C4-2B (cell line): ENCODE measurements at regions not wholly inside any gene's neighbourhood (a gene's known extent, or its start where the extent isn't known, plus 50 kb on each side); places are given as distances from the start of the nearest gene placed in this dataset.

Source experiments
- ZFX ChIP-seq: fragments of 450-650 bp; IDR thresholded peaks from 2 replicates; pipeline ENCODE4 v1.6.1; 2017
- TF ChIP-seq, protein P1 (sequence below): fragments of 450-650 bp; conservative IDR thresholded peaks from 2 replicates; pipeline ENCODE4 v1.5.1; 2017; ENCODE audit warnings: mild to moderate bottlenecking

DNA sequence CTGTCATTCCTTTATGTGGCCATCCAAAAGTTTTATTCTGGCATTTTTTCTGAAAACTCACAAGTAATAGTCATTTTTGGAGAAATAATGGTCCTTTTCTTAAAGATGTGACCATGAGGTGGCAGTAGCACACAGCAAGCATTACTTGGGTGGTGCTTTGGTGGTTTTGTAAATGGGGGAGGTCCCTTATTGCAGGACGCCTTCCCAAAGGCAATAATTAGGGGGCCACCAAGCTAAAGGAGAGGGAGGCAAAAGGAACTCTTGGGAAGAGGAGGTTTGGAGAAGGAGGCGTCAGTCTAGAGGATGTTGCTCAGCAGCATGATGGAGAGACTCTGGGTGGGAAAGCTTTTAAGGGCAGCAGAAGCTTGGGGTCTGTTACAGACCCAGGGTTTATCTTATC lies 422.6 kb upstream of the MMS22L start:
- TF ChIP-seq, protein P1, sequence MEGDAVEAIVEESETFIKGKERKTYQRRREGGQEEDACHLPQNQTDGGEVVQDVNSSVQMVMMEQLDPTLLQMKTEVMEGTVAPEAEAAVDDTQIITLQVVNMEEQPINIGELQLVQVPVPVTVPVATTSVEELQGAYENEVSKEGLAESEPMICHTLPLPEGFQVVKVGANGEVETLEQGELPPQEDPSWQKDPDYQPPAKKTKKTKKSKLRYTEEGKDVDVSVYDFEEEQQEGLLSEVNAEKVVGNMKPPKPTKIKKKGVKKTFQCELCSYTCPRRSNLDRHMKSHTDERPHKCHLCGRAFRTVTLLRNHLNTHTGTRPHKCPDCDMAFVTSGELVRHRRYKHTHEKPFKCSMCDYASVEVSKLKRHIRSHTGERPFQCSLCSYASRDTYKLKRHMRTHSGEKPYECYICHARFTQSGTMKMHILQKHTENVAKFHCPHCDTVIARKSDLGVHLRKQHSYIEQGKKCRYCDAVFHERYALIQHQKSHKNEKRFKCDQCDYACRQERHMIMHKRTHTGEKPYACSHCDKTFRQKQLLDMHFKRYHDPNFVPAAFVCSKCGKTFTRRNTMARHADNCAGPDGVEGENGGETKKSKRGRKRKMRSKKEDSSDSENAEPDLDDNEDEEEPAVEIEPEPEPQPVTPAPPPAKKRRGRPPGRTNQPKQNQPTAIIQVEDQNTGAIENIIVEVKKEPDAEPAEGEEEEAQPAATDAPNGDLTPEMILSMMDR: peak; percentile 64
- no peak for TF ChIP-seq ZFX
